ENCODE measurements at regions not wholly inside any gene's neighbourhood (a gene's known extent, or its start where the extent isn't known, plus 50 kb on each side); places are given as distances from the start of the nearest gene placed in this dataset.

- TF ChIP-seq CTCF (IDR thresholded peaks at IDR 0.05; ENCODE audit: poor library complexity) (no peak), EZH2 (IDR thresholded peaks at IDR 0.05; ENCODE audit: borderline replicate concordance) (no peak)
Measured at GRCh38 chr5:7080501-7080900, 315.4 kb upstream of the ADCY2 start.
